Stimulated activated naive CD8-positive, alpha-beta T cell treated with anti-CD3 and anti-CD28 coated beads, Interleukin-15, amount 100 ng/mL, for 72 hours (primary cell): ENCODE measurements at regions not wholly inside any gene's neighbourhood (a gene's known extent, or its start where the extent isn't known, plus 50 kb on each side); places are given as distances from the start of the nearest gene placed in this dataset.
A peak's percentile ranks its signal among the peaks of the same experiment; 100 is the strongest.

Experiments used
- ATAC-seq: fragments of 150-1000 bp; cut with Tn5 transposase; 2 replicates; pipeline ENCODE4 v1.10.0; 2021; ENCODE audit warnings: mild to moderate bottlenecking, moderate library complexity
- DNase-seq, 2 donors: peaks; one replicate each; pipeline ENCODE4 v3.0.0; 2021 to 2022
- H3K27ac Mint-ChIP-seq, 2 donors: one replicate each; pipeline ENCODE4 v1.8.0; 2022; ENCODE audit warnings: mild to moderate bottlenecking in 2 of 2, mixed read lengths in 2 of 2, moderate library complexity in 2 of 2
- H3K27me3 Mint-ChIP-seq: one replicate; pipeline ENCODE4 v1.8.0; 2022; ENCODE audit warnings: mixed read lengths
- H3K4me1 Mint-ChIP-seq: one replicate; pipeline ENCODE4 v1.8.0; 2022; ENCODE audit warnings: mild to moderate bottlenecking, mixed read lengths
- H3K4me3 Mint-ChIP-seq, 2 donors: one replicate each; pipeline ENCODE4 v1.8.0; 2022; ENCODE audit warnings: mild to moderate bottlenecking in 2 of 2, mixed read lengths in 2 of 2, moderate library complexity in 1 of 2
- H3K9me3 Mint-ChIP-seq, 2 donors: one replicate each; pipeline ENCODE4 v1.8.0; 2022; ENCODE audit warnings: mixed read lengths in 2 of 2

- DNase-seq (no peak), ATAC-seq (no peak)
- Mint-ChIP-seq H3K27ac (no peak overlapping the region), H3K4me1 (no peaks in the 10 kb centered on the region), H3K9me3 (no peaks in the 10 kb centered on the region), H3K27me3 (peaks cover 61% of the 10 kb centered on the region), H3K4me3 (no peak overlapping the region)
Measured at GRCh38 chr5:174317256-174317894, 271.9 kb downstream of the NSG2 start.

GRCh38 chr5:174318578-174318977 lies 273.1 kb downstream of the NSG2 start:
- Mint-ChIP-seq H3K4me3 (no peak overlapping the region), H3K9me3 (no peaks in the 10 kb centered on the region), H3K4me1 (no peaks in the 10 kb centered on the region), H3K27me3 (peaks cover 60% of the 10 kb centered on the region), H3K27ac (no peak overlapping the region)
- ATAC-seq (no peak), DNase-seq (no peak)

- DNase-seq (no peak), ATAC-seq (no peak)
- no peaks in the 10 kb centered on the region for H3K4me1 Mint-ChIP-seq
- peaks cover 60% of the 10 kb centered on the region for H3K27me3 Mint-ChIP-seq
- H3K27ac Mint-ChIP-seq: no peak overlapping the region
- H3K4me3 Mint-ChIP-seq: no peak overlapping the region
- no peaks in the 10 kb centered on the region for H3K9me3 Mint-ChIP-seq
Measured at GRCh38 chr5:174319551-174319950, 274.0 kb downstream of the NSG2 start.

GRCh38 chr5:174320051-174320450 lies 274.5 kb downstream of the NSG2 start:
- DNase-seq (no peak), ATAC-seq (no peak)
- Mint-ChIP-seq H3K4me3 (no peak overlapping the region), H3K27ac (no peak overlapping the region), H3K4me1 (no peaks in the 10 kb centered on the region), H3K9me3 (no peaks in the 10 kb centered on the region), H3K27me3 (peaks cover 57% of the 10 kb centered on the region)

GRCh38 chr5:174323878-174324281 lies 278.4 kb downstream of the NSG2 start:
- Mint-ChIP-seq H3K27ac (no peak overlapping the region), H3K4me3 (no peak overlapping the region), H3K9me3 (no peaks in the 10 kb centered on the region), H3K4me1 (no peaks in the 10 kb centered on the region), H3K27me3 (peaks cover 47% of the 10 kb centered on the region)
- ATAC-seq (peak; percentile 47), DNase-seq (no peak)

- DNase-seq (no peak), ATAC-seq (no peak)
- Mint-ChIP-seq H3K27ac (no peak overlapping the region), H3K4me3 (no peak overlapping the region), H3K9me3 (no peaks in the 10 kb centered on the region), H3K4me1 (no peaks in the 10 kb centered on the region), H3K27me3 (peaks cover 39% of the 10 kb centered on the region)
Measured at GRCh38 chr5:174324680-174325079, 279.2 kb downstream of the NSG2 start.

- H3K27ac Mint-ChIP-seq: no peak overlapping the region
- peaks cover 34% of the 10 kb centered on the region for H3K27me3 Mint-ChIP-seq
- H3K4me3 Mint-ChIP-seq: no peak overlapping the region
- H3K4me1 Mint-ChIP-seq: no peaks in the 10 kb centered on the region
- ATAC-seq: no peak
- no peak for DNase-seq
- no peaks in the 10 kb centered on the region for H3K9me3 Mint-ChIP-seq
Measured at GRCh38 chr5:174325431-174325830, 279.9 kb downstream of the NSG2 start.

- Mint-ChIP-seq H3K27ac (no peak overlapping the region), H3K4me3 (no peak overlapping the region), H3K9me3 (no peaks in the 10 kb centered on the region), H3K27me3 (peaks cover 33% of the 10 kb centered on the region), H3K4me1 (no peaks in the 10 kb centered on the region)
- DNase-seq (no peak), ATAC-seq (no peak)
Measured at GRCh38 chr5:174325961-174326360, 280.5 kb downstream of the NSG2 start.

GRCh38 chr5:174326372-174326771 lies 280.9 kb downstream of the NSG2 start:
- no peak for DNase-seq
- no peak overlapping the region for H3K27ac Mint-ChIP-seq
- H3K9me3 Mint-ChIP-seq: no peaks in the 10 kb centered on the region
- peaks cover 29% of the 10 kb centered on the region for H3K27me3 Mint-ChIP-seq
- ATAC-seq: no peak
- H3K4me1 Mint-ChIP-seq: no peaks in the 10 kb centered on the region
- H3K4me3 Mint-ChIP-seq: no peak overlapping the region

- Mint-ChIP-seq H3K4me3 (no peak overlapping the region), H3K27me3 (peaks cover 30% of the 10 kb centered on the region), H3K4me1 (no peaks in the 10 kb centered on the region), H3K9me3 (no peaks in the 10 kb centered on the region), H3K27ac (no peak overlapping the region)
- DNase-seq (peak; percentile 47 to 56), ATAC-seq (peak; percentile 78)
Measured at GRCh38 chr5:174327317-174327864, 281.9 kb downstream of the NSG2 start.

GRCh38 chr5:174327896-174328295 lies 282.4 kb downstream of the NSG2 start:
- Mint-ChIP-seq H3K27ac (no peak overlapping the region), H3K4me3 (no peak overlapping the region), H3K9me3 (no peaks in the 10 kb centered on the region), H3K4me1 (no peaks in the 10 kb centered on the region), H3K27me3 (peaks cover 25% of the 10 kb centered on the region)
- ATAC-seq: peak; percentile 16
- DNase-seq: no peak

- peak overlapping the region in 1 of 2 donors; percentile 27 for H3K27ac Mint-ChIP-seq
Measured at GRCh38 chr5:174328631-174329299, 283.3 kb downstream of the NSG2 start.

GRCh38 chr5:174329738-174330137 lies 284.2 kb downstream of the NSG2 start:
- no peak overlapping the region for H3K27ac Mint-ChIP-seq
- DNase-seq (no peak), ATAC-seq (no peak)
- H3K27me3 Mint-ChIP-seq: peaks cover 8% of the 10 kb centered on the region
- H3K4me1 Mint-ChIP-seq: no peaks in the 10 kb centered on the region
- H3K9me3 Mint-ChIP-seq: no peaks in the 10 kb centered on the region
- H3K4me3 Mint-ChIP-seq: no peak overlapping the region

More at GRCh38 chr5:174328631-174329299, 283.3 kb downstream of the NSG2 start:
- H3K4me1 Mint-ChIP-seq: no peaks in the 10 kb centered on the region
- H3K9me3 Mint-ChIP-seq: no peaks in the 10 kb centered on the region
- H3K27me3 Mint-ChIP-seq: peaks cover 18% of the 10 kb centered on the region
- no peak overlapping the region for H3K4me3 Mint-ChIP-seq
- DNase-seq (no peak), ATAC-seq (no peak)

- H3K27me3 Mint-ChIP-seq: peaks cover 65% of the 10 kb centered on the region
- H3K27ac Mint-ChIP-seq: no peak overlapping the region
- no peak for DNase-seq
- H3K4me3 Mint-ChIP-seq: no peak overlapping the region
- no peak for ATAC-seq
- H3K9me3 Mint-ChIP-seq: no peaks in the 10 kb centered on the region
- H3K4me1 Mint-ChIP-seq: no peaks in the 10 kb centered on the region
Measured at GRCh38 chr5:174335682-174336364, 290.3 kb downstream of the NSG2 start.

GRCh38 chr5:174336479-174336878 lies 291.0 kb downstream of the NSG2 start:
- DNase-seq (no peak), ATAC-seq (no peak)
- Mint-ChIP-seq H3K9me3 (no peaks in the 10 kb centered on the region), H3K4me3 (no peak overlapping the region), H3K27ac (no peak overlapping the region), H3K27me3 (peaks cover 65% of the 10 kb centered on the region), H3K4me1 (no peaks in the 10 kb centered on the region)
